Skin epidermis (tissue), 12 donors: ENCODE measurements at regions not wholly inside any gene's neighbourhood (a gene's known extent, or its start where the extent isn't known, plus 50 kb on each side); places are given as distances from the start of the nearest gene placed in this dataset.

Experiments
- H3K27ac ChIP-seq, 21 experiments: fragments of 200-600 bp; sonication (generic) in 11 of 21; one replicate each; pipeline ENCODE4 v1.5.0; 2020; ENCODE audit warnings: mild to moderate bottlenecking in 3 of 21, inconsistent platforms in 2 of 21, moderate library complexity in 2 of 21
- H3K4me3 ChIP-seq, 7 experiments: fragments of 200-600 bp; sonication (generic) in 2 of 7; one replicate each; pipeline ENCODE4 v1.5.0; 2020; ENCODE audit warnings: inconsistent platforms in 2 of 7, mild to moderate bottlenecking in 2 of 7, moderate library complexity in 1 of 7

DNA sequence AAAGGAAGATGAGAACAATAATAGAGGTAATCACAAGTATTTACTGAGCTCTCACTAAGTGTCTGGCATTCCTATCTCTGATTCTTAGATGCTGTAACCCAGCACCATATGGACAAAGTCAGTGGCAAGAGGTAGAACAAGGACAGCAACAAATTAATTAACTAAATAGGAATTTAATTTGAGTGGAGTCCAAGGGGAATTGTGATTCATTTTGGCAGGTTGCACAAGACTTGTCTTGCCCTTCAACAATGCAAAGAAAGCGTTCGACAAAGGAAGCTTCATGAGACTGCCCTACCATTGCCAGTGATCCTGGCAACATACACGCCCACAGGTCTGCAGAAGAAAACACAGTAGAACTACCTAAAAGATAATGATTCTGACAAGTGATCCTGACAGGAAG lies 221.6 kb downstream of the RBM43 start:
- Histone ChIP-seq H3K4me3 (no peak overlapping the region), H3K27ac (peak overlapping the region in 4 of 21 experiments; percentile 4 to 70 (median 41))

DNA sequence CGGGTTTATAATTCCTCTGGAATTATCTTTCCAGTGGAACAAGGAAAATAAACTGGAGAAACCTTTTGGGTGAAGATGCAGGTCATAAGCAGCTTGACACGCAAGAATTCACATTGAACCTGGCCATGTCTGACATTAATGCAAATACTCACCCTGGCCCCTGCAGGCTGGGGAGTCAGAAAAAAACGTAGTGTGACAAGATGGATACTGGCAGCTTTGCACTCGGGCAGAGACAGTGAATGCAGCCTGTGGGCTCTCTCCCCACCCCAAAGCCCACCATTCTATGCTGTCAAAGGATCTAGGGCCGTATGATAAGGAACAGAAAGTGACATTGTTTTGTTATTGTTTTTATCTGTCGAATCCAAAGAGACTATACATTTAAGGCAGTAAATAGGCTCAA lies 223.1 kb downstream of the RBM43 start:
- no peak overlapping the region for H3K27ac ChIP-seq
- no peak overlapping the region for H3K4me3 ChIP-seq

DNA sequence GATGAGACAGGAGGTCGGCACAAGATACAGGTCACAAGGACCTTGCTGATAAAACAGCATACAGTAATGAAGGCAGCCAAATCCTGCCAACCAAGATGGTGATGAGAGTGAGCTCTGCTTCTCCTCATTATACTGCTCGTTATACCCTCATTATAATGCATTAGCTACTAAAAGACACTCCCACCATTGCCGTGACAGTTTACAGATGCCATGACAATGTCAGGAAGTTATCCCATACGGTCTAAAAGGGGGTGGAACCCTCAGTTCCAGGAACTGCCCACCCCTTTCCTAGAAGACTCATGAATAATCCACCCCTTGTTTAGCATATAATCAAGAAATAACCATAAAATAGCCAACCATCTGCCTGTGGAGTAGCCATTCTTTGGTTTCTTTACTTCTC lies 224.2 kb downstream of the RBM43 start:
- Histone ChIP-seq H3K4me3 (no peak overlapping the region), H3K27ac (no peak overlapping the region)

DNA sequence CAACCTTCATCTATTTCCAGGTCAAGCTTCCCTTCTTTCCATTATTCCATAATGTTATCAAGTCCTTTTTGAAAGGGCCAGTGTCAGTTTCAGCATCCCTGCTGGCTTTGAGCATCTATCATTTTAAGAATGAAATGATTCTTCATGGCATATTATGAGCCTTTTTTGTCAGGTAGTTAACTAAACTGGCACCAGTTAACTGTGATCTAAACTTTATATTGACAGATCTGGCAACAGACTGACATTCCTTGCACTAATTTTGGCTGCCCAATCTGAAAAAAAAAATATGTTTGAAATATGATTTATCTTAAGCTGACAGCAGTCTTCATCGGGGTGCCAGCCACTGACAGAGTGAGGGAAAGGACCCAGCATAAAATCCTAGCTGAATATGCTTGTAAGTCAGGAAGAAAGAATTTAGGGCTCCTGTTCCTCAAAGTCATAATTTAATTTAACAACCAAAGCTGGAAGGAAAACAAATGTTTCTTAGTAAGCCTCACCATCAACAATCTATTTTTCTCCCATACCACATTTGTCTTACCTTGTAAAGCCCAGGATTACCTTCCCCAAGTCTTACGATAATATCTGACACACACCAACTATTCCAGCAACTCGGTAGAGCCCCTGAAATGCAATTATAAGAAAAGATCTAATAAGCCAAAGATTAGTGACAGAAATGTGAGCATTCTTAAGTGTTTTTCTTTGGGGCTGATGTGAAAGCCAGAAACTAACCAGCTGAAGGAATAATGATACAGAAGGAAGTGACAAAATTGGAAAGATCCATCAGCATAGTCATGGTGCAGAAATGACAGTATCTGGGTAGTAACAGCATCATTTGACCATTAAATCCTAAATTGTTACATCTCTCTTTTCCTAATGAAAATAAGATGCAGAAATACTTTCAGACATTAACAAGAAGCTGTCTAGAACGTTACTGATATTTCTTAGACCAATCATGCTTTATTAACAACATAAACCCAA lies 228.1 kb downstream of the RBM43 start:
- Histone ChIP-seq H3K4me3 (no peak overlapping the region), H3K27ac (no peak overlapping the region)

DNA sequence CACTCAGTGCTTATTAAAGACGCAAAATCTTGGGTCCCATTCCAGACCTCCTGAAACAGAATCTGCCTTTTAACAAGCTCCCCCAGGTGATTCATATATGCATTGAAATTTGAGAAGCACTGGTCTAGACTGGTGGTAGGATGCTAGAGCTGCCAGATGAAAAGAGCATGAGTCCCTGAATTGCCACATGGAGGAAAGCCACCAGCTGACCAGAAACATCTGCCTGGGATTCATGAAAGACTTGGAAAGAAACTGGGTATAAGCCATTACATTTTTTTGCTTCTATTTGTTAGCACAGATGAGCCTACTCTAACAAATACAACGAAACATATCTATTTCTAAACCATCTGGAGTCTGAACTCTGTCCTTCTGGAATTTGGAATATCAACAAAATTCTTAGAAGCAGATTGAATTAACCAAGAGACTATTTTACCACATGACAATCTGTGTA lies 228.9 kb downstream of the RBM43 start:
- Histone ChIP-seq H3K4me3 (no peak overlapping the region), H3K27ac (no peak overlapping the region)

DNA sequence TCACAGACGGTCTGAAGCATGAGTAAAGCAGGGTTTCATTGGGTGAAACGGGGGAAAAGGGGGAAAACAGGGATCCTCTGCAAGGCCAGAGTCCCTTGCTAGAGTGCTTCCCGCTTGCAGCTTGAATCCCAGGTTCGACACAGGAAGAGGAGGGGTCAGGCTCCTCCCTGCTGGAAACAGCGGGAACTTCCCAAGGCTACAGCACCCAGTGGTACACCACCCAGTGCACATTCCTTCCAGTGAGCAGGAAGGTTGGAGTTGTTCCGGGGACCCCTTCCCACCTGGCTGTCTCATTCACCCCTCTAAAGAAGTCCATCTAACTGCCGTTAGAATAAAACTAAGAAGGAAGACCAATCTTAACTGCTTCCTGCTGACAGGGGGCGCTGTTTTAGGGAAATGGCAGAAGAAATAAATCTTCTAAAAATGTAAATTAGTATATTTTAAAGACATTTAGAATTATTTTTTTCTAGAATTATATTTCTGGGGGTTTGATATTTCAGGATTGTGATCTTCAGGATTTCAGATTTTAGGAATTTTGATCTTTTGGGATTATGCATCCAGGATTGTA lies 230.9 kb downstream of the RBM43 start:
- Histone ChIP-seq H3K27ac (no peak overlapping the region), H3K4me3 (no peak overlapping the region)

DNA sequence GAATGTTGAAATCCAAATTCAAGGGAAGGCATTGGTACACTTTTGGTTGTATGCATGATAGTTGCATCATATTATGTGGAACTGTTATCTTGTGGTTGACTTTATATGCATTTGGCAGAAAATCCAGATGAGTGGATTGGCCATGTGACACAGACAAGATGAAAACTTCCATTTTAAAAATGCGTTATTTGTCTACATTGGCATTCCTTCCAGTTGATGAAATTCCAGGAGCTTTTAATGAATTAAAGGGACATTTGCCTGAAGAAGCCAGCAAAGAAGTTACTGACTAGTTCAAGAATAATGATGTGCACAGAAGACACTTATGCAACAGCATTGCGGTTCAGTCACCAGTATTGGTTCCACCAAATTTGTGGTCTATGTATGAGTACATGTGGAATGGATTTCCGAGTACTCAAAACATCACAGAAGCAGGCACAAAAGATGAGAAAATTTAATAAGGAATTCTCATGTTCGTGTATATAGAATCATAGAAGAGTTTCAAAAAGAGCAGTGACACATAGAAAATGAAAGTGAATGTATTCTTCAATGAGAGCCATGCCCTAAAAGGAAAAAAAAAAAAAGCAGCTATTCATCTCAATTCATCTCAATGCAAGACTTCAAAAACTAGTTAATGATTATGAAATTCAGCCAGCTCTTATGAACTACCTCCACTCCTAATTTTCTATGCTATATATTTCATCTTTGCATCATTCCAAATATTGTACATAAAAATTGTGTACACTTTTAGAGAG lies 232.1 kb downstream of the RBM43 start:
- H3K27ac ChIP-seq = no peak overlapping the region
- no peak overlapping the region for H3K4me3 ChIP-seq

DNA sequence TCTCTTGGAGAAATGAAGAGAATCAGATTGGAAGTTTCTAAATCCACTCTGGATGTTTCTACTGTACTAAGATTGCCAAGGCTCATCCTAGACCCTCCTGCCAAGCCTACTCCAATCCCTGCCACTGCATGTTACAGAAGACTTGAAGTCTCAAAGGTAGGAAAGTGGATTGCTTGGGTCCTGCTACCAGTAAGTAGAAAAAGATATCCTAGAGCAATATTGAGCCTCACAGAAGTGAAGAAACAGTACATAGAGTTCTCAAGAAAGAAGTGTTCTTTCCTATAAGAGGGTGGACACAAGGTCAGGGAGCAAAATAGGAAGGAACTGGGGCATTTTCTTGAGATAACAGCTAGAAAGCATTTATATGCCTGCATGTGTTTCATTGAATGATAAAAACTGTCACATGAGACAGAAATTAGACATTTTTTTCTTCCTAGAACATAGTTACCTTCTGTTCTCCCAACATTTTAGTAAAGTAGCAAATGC lies 232.9 kb downstream of the RBM43 start:
- Histone ChIP-seq H3K27ac (peak overlapping the region in 1 of 21 experiments; percentile 15), H3K4me3 (no peak overlapping the region)

DNA sequence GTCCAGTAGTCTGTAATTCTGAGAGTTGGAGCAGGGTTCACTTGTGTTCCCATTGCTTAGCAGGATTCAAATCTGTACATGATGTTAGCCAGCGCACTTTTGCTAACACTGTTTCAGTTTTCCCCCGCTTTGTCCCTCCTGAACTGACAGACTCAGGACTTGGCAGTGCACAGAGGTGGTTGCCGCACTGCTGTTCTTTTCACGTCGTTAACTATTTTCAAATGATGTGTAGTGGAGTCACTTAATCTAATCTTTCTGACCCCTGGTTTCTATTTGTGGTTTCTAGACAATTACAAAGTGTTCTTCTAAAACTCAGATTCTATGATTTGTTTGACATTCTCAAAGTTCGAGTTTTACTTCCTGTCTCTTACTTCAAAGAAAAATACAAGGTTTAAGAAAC lies 234.5 kb downstream of the RBM43 start:
- Histone ChIP-seq H3K27ac (no peak overlapping the region), H3K4me3 (no peak overlapping the region)

DNA sequence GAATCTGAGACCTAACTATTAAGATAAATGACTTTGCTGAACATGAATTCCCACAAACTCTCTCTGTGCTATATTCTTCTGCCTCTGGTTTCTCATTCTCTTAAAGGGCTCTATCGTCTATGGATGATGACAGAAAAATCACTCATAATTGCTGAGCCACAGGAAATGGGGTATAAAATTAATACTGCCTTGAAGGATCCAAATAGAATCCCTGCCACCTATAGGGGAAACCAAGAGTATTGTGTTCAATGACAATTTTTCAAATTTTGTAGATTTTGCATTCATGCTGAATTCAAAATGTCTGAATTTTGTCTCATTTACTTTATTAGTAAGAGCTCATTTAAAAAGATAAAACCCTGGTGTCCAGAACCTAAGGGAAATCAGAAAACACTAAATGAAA lies 235.8 kb downstream of the RBM43 start:
- no peak overlapping the region for H3K27ac ChIP-seq
- H3K4me3 ChIP-seq = no peak overlapping the region

DNA sequence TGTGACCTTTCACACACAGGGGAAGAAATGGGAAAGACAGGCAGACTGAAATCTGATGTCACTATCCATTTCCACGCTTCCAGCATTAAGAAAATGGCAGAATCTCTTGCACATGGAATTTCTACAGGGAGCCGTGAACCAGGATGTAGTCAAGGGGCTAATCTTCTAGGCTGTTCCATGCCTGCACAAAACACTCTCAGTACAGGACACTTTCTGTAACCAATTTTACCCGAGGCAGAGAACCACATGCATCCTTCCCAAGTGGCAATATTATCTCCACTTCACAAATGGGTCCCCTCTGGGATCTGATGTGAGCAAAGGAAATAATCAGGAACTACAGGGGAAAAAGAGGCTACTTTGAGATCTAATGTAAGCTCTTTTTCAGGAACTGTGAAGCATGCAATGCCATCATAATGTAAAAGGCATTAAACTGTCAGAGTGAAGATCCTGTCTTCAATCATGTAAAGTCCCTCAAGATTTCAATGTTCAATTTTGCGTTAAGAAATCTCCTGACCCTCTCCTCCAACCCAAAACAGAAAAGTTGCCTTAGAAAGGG lies 236.9 kb downstream of the RBM43 start:
- Histone ChIP-seq H3K4me3 (no peak overlapping the region), H3K27ac (no peak overlapping the region)

DNA sequence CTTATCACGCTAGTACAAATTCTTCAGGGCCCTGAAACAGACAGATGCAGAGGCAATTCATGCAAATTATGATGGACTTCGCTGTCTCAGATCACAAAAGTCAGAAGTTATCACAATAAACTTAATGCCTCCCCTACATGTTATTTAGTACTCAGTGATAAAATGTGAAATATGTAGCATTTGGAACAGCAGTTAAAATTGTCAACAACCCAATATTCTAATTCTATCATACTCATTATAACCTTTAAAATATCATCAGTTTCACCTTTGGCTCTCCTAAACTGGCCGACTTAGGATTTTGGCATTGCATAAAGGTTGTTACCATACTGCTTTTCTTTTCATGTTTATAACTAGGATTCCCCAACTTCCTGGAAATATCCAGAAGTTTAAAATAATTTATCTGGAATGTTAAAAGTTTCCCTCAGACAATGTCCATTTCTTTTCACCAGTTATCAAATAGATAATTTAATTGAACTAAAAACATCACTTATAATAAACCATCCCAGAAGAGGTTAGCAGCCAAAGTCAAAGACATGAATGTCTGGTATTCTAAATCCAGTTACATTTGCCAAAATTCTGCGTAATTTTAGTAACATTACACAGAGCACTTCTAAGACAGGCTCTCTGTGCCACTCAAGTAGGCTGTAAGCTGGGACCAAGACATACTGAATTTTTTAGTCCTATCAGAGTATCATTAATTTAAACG lies 239.8 kb downstream of the RBM43 start:
- Histone ChIP-seq H3K27ac (no peak overlapping the region), H3K4me3 (no peak overlapping the region)

DNA sequence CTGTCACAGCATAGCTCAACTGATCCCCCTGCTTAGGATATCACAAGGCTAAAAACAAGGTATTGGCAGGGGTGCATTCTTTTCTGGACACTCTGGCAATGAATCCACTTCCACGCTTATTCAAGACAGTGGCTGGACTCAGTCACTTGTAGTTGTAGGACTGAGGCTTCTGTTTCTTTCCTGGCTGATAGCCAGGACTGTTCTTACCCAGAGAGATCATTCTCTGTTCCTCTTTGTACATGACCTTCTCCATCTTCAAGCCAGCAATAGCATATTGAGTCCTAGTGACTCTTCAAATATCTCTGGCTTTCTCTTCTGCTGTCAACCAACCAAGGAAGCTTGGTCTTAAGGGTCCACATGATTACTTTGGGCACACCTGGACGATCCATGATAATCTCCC lies 241.3 kb downstream of the RBM43 start:
- Histone ChIP-seq H3K4me3 (no peak overlapping the region), H3K27ac (no peak overlapping the region)

DNA sequence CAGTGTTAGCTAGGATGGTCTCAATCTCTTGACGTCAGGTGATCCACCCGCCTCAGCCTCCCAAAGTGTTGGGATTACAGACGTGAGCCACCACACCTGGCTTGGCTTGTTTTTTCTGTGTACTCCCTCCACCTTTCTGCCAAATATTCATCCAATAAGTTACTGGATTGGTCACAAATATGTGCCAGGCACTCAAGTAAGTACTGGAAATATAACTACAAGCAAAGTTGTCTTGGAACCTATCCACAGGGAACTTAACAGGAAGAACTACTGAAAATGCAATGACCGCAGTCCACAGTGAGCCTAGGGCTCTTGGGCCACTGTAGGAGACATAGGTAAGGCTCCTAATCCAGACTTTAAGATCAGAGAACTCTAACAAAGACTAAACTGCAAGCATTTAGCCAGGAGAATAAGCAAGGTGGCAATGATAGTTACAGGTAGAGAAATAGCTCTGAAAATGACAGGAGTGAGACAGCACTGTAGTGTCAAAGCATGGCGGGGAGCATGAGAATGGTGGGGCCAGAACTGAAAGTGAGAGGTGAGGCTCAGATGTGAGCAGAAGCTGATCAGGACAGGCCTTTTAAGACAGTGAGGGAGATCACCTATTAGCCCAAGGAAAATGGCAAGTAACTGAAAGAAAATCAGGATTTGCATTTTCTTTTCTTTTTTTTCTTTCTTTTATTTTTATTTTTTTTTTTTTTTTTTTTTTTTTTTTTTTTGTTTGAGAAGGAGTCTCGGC lies 252.1 kb downstream of the RBM43 start:
- no peak overlapping the region for H3K27ac ChIP-seq
- H3K4me3 ChIP-seq = no peak overlapping the region

DNA sequence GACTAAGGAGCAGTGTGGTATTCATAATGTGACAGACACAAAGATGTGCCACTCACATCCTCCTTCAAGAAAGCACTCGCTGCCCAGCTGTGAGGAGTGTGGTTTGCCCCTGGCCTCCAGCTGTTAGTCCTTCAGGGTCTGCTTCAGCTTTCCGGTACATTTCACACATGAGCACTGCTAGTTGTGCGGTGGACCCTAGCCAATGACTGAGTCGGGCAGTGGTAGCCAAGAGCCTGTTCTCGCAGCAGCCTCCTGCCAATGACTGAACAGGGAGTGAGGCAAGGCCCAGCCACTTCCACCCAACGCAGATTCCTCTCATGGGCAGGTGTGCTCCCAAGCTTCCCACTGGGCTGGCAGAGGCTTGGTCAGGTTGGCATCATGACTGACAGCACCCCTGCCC lies 254.3 kb downstream of the RBM43 start:
- H3K27ac ChIP-seq = no peak overlapping the region

DNA sequence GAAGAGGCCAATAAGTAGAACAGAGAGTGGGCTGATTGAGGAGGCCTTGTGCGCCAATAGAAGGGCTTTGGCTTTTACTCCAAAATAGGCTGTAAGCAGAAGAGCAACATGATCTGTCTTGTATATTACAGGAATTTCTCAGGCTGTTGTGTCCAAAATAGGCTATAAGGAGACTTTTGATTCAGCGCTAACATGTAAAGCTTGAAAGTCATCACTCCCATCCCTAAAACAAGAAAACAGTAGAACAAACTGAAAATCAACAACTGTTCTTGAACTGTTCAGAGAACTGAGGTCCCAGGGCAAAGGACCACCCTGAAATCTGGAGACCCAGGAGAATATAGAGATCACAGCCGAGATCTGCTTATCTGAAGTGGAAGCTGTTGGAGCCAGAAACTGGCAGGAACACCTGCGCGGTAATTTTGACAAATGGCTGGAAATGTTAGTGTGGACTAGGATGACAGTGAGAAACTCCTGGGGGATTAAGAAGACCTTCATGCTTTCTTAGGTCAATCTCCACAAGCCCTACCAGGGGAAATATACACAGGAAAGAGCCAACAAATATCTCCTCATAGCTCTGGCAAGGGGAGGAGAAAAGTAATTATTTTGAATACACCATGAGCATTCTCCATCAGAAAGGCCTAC lies 258.6 kb downstream of the RBM43 start:
- no peak overlapping the region for H3K27ac ChIP-seq
- H3K4me3 ChIP-seq = no peak overlapping the region

More for the DNA sequence above, 254.3 kb downstream of the RBM43 start:
- H3K4me3 ChIP-seq = no peak overlapping the region

DNA sequence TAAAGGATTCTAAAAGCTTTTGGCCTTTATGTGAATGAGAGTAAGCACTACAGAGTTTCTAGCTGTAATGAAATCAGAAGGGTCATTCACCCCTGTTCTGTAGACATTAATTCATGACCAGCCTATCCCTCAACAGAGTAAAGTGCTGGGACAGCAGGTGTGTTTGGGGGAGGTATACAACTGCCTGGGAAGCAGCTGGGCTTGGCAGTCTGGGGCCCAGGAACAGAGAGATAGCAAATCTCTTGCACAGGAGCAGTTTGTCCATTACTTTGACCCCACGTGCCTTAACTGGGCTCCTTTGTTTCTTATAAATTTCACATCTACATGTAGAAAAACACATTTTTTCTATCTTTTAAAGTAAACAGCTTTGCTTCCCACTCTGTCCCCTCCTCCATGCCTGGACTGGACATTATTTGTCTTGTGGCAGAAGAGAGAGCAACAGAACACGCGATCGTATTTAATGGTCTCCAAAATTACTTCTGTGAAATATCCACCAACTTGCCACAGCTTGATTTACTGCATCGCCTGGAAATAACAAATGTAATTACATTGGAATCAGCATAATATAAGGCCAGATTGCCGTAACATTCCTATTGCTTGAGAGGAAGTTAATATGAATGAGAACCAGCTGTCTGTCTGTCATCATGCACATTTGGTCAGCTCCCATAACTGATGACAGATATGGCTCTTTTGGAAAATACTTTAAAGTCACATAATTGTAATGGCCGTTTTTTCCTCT lies 263.8 kb downstream of the RBM43 start:
- Histone ChIP-seq H3K4me3 (no peak overlapping the region), H3K27ac (no peak overlapping the region)

DNA sequence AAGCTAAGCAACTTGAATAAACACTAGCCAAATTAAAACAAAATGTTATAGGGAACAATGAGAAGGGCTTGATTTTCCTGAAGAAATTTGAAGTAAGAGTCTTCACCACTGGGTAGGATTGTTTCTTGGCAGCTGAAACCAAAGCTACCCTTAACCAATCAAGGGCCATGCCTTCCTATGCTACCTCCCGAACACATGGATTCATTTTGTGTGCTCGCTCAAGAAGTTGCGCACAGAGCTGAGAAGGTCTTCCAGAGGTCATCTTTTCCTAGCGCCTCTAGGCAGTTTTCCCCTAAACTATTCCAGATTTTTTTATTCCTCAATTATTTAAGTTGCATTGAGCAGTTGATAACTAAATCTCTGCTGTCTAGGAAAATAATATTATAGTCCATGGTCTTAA lies 264.6 kb downstream of the RBM43 start:
- Histone ChIP-seq H3K4me3 (no peak overlapping the region), H3K27ac (no peak overlapping the region)
